A549 (cell line): ENCODE measurements at regions not wholly inside any gene's neighbourhood (a gene's known extent, or its start where the extent isn't known, plus 50 kb on each side); places are given as distances from the start of the nearest gene placed in this dataset.

ENCODE experiments used
- CTCF ChIP-seq: fragments of >200 bp; sonication (Bioruptor Twin); formaldehyde crosslinking; IDR thresholded peaks from 3 replicates; pipeline ENCODE4 v1.5.1; 2016
- KDM1A ChIP-seq: fragments of 200-600 bp; sonication (generic); IDR thresholded peaks from 2 replicates; pipeline ENCODE4 v1.6.1; 2016; ENCODE audit warnings: low read depth, mild to moderate bottlenecking
- PHF8 ChIP-seq: fragments of 200-600 bp; sonication (generic); IDR thresholded peaks from 2 replicates; pipeline ENCODE4 v1.6.1; 2016; ENCODE audit warnings: low read depth, mild to moderate bottlenecking, antibody characterized with exemption, moderate library complexity, borderline replicate concordance
- POLR2A ChIP-seq: IDR thresholded peaks from 2 replicates; pipeline ENCODE4 v1.6.1; 2012; ENCODE audit warnings: mild to moderate bottlenecking, low read length

- TF ChIP-seq PHF8 (no peak), POLR2A (no peak), CTCF (no peak), KDM1A (no peak)
These were observed 408.0 kb downstream of the BRD1 start for GRCh38 chr22:49419661-49420060.
